NCI-H2081 treated with DMSO at 0.1 percent for 48 hours (cell line): ENCODE measurements at regions not wholly inside any gene's neighbourhood (a gene's known extent, or its start where the extent isn't known, plus 50 kb on each side); places are given as distances from the start of the nearest gene placed in this dataset.

Experiments used
- DNase-seq: peaks from one replicate; lab custom pipeline; 2025; lab: John Stamatoyannopoulos, UW

DNA sequence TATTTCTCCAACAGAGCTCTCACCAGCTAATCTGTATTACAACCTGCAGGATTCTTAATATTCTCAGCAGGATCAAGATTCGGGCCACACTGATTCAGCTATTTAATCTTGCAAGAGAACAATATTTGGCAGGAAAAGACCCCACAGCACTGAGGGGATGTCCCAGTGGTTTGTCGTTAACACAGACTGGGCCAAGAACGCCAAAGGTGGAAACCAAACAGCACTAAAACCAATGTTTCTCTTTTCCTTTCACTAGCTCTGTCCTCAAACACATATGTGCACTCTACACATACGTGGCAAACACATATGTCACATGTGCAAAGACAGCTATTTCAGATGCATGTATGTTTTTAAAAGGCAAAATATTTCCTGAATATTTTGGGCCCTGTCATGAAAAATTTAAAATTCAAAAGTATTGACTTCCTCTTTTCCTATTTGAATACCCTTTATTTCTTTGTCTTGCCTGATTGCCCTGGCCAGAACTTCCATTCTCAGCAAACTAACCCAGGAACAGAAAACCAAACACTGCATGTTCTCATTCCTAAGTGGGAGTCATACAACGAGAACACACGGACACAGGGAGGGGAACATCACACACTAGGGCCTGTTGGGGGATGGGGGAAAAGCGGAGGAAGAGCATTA lies 51.7 kb upstream of the NEBL start:
- DNase-seq, result no peak
